Stomach smooth muscle (tissue), 2 donors: ENCODE measurements at regions not wholly inside any gene's neighbourhood (a gene's known extent, or its start where the extent isn't known, plus 50 kb on each side); places are given as distances from the start of the nearest gene placed in this dataset.

Source experiments
- H3K27ac ChIP-seq: one replicate; pipeline ENCODE4 v1.7.0; 2013; ENCODE audit warnings: mild to moderate bottlenecking, low read length, inconsistent platforms
- H3K27me3 ChIP-seq, 2 donors: one replicate each; pipeline ENCODE4 v1.7.0; 2013; ENCODE audit warnings: low read length in 2 of 2; ENCODE audit not compliant: insufficient read depth in 2 of 2, control insufficient read depth in 1 of 2
- H3K36me3 ChIP-seq, 2 donors: one replicate each; pipeline ENCODE4 v1.7.0; 2013; ENCODE audit warnings: low read length in 2 of 2; ENCODE audit not compliant: control insufficient read depth in 2 of 2, insufficient read depth in 2 of 2
- H3K4me1 ChIP-seq: one replicate; pipeline ENCODE4 v1.7.0; 2013; ENCODE audit warnings: low read length; ENCODE audit not compliant: control insufficient read depth, insufficient read depth
- H3K4me3 ChIP-seq, 2 donors: one replicate each; pipeline ENCODE4 v1.7.0; 2013; ENCODE audit warnings: low read length in 2 of 2
- H3K9ac ChIP-seq, 2 donors: one replicate each; pipeline ENCODE4 v1.7.0; 2013; ENCODE audit warnings: low read length in 2 of 2, mild to moderate bottlenecking in 1 of 2
- H3K9me3 ChIP-seq, 2 donors: one replicate each; pipeline ENCODE4 v1.7.0; 2013; ENCODE audit warnings: low read length in 2 of 2; ENCODE audit not compliant: control insufficient read depth in 2 of 2
- donor health status: healthy.
- donor health status: Pancreatic carcinoma.

DNA sequence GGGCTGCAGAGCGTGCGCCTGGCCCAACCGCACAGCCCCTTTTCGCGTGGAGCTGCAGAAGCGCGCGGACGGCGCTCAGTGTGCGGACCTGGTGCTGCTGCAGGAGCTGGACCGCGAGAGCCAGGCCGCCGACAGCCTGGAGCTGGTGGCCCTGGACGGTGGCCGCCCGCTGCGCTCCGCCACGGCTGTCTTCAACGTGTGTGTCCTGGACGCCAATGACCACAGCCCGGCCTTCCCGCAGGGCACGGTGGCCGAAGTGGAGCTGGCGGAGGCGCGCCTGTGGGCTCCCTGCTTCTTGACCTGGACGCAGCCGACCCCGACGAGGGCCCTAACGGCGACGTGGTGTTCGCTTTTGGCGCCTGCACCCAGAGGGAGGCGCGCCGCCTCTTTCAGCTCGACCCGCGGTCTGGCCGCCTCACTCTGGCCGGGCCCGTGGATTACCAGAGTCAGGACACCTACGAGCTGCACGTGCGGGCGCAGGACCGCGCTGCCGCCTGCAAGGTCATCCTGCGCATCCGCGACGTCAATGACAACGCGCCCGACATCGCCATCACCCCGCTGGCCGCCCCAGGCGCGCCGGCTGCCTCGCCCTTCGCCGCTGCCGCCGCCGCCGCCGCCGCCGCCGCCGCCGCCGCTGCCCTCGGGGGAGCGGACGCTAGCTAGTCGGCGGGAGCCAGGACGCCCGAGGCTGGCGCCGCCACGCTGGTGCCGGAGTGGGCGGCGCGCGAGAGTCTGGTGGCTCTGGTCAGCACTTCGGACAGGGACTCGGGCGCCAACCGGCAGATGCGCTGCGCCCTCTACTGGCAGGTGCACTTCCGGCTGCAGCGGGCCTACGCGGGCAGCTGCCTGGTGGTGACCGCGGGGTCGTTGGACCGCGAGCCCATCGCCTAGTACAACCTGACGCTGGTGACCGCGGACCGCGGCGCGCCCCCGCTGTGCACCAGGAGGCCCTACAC, 172.2 kb downstream of the OLFM4 start:
- H3K27me3 ChIP-seq = peaks cover 11 to 31% of the 10 kb centered on the region in 2 donors
- no peaks in the 10 kb centered on the region for H3K9me3 ChIP-seq
- H3K4me3 ChIP-seq = no peak overlapping the region
- no peak overlapping the region for H3K27ac ChIP-seq
- H3K36me3 ChIP-seq = no peaks in the 10 kb centered on the region
- no peaks in the 10 kb centered on the region for H3K4me1 ChIP-seq
- no peak overlapping the region for H3K9ac ChIP-seq

DNA sequence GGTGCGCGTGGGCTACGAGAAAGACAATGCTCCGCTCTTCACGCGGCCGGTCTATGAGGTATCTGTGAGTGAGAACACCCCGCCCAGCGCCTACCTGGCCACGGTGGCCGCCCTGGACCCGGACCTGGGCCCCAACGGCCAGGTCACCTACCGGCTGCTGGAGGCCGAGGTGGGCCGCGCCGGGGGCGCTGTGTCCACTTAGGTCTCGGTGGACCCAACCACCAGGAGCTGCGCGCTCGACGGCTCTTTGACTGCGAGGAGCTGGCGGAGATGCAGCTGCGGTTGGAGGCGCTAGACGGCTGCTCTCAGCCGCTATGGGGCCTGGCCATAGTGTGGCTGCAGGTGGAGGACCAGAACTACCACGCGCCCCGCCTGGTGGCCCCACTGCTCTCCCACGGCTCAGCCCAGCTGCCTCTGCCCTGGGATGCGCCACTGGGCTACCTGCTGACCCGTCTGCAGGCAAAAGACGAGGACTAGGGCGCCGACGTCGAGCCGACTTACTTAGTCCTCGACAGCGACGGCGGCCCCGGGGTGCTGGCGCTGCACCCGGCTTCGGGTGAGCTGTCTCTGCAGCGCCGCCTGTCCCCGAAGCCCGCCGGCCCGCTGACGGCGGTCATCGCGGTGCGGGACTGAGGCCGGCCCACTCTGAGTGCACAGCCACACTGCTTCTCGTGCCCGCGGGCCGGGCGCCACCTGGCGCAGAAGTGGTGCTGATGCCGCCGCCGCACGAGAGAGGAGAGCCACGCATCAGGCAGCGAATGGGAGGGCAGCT, 173.0 kb downstream of the OLFM4 start:
- Histone ChIP-seq H3K9me3 (no peaks in the 10 kb centered on the region), H3K9ac (no peak overlapping the region), H3K27me3 (peaks cover 11 to 31% of the 10 kb centered on the region in 2 donors), H3K27ac (no peak overlapping the region), H3K4me3 (no peak overlapping the region), H3K4me1 (no peaks in the 10 kb centered on the region), H3K36me3 (no peaks in the 10 kb centered on the region)

DNA sequence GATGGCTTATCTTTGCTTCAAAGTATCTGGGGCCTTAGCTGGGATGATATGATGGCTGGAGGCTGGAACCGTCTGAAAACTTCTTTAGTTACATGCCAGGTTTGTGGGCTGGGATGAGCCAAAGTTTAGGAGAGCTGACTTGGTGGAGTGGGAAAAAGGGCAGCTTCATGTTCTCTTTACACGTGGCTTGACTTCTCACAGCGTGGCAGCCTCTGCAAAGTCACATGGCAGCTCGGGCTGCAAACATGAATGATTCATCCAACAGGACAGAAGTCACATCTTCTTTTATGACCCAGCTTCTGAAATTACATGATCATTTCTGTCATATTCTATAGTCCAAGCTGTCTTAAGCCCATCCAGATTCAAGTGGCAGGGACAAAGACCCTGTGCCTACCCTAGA, 176.0 kb downstream of the OLFM4 start:
- Histone ChIP-seq H3K4me1 (no peaks in the 10 kb centered on the region), H3K36me3 (no peaks in the 10 kb centered on the region), H3K4me3 (no peak overlapping the region), H3K9me3 (no peaks in the 10 kb centered on the region), H3K27me3 (peaks cover 12 to 26% of the 10 kb centered on the region in 2 donors), H3K9ac (no peak overlapping the region), H3K27ac (no peak overlapping the region)

DNA sequence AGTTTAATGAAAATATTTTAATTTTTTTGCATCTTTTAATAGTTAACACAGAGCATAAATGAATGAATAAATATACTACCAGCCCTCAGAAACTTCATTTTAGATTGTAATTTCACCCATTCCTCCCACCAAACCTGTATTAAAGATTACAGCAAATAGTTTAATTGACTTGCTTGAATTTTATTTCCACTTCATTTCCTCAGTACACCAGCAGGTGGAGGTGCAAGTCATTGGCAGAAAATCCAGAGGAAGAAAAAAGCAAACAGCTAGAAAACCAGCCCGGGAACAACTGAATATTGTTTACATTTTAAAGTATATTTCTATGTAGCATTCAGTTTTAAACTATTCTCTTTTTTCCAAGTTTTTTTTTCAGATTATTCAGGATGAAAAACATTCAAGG, 177.8 kb downstream of the OLFM4 start:
- Histone ChIP-seq H3K36me3 (no peaks in the 10 kb centered on the region), H3K4me1 (no peaks in the 10 kb centered on the region), H3K9ac (no peak overlapping the region), H3K9me3 (no peaks in the 10 kb centered on the region), H3K4me3 (no peak overlapping the region), H3K27ac (no peak overlapping the region), H3K27me3 (peaks cover 7 to 10% of the 10 kb centered on the region in 2 donors)

DNA sequence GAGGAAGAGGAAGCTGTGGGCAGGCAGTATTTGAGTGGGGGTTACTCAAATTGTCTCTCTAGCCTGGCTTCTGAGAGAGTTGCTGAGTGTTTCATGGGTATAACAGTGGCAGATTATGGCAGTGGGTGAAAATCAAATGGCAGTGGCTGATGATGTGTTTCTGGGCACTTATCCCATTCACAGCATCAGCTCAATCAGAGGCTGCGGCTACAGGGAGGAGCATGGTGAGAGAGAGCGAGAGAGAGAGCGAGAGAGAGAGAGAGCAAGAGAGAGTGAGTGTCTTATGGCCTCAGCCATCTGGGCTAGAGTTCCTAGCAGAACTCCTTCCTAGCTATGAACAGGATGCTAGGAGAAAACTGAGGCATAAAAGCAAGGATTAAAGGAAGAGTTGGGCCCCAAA, 178.9 kb downstream of the OLFM4 start:
- H3K36me3 ChIP-seq = no peaks in the 10 kb centered on the region
- H3K27me3 ChIP-seq = peaks cover 0 to 3% of the 10 kb centered on the region in 2 donors
- H3K9ac ChIP-seq = no peak overlapping the region
- no peaks in the 10 kb centered on the region for H3K4me1 ChIP-seq
- H3K4me3 ChIP-seq = no peak overlapping the region
- no peak overlapping the region for H3K27ac ChIP-seq
- H3K9me3 ChIP-seq = no peaks in the 10 kb centered on the region

DNA sequence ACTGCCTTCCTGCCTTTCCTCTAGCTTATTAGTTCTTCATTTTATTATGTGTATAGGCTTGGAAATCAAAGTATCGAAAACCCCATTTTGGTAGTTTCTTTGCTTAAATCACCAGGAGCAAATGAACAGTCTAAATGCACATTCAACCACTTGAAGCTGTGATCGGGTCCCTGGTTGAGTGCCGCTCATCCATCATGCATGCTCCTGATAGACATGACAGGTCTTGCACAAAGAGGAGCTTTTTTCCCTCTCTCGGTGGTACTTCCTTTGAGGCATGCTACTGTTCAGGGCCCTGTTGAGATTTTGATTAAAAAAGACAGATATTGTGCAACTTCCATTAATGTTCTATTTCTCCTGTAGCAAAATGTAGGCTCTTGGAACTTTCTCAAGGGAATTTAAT, 185.8 kb downstream of the OLFM4 start:
- Histone ChIP-seq H3K27me3 (peaks cover 0 to 2% of the 10 kb centered on the region in 2 donors), H3K9ac (no peak overlapping the region), H3K27ac (no peak overlapping the region), H3K9me3 (no peaks in the 10 kb centered on the region), H3K4me3 (no peak overlapping the region), H3K4me1 (no peaks in the 10 kb centered on the region), H3K36me3 (no peaks in the 10 kb centered on the region)

DNA sequence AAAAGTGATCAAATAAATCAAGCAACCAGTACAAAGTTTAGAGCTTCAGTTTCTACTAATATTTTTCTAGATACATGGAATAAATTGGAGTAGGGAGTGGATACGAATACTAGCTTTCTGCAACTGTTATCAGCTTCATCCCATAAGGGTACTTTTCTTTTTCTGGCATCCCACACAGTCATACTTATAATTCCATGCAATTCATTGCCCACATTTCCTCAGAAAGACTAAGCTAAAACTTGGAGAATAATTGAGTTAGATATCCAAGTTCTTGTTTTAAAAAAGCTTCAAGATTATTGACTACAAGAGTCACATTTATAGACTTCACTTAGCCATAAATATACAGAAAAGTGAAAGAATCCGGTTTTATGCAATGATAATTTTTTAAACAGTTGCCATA, 186.9 kb downstream of the OLFM4 start:
- Histone ChIP-seq H3K9ac (no peak overlapping the region), H3K4me3 (no peak overlapping the region), H3K9me3 (no peaks in the 10 kb centered on the region), H3K27me3 (peaks cover 0 to 2% of the 10 kb centered on the region in 2 donors), H3K27ac (no peak overlapping the region), H3K36me3 (no peaks in the 10 kb centered on the region), H3K4me1 (no peaks in the 10 kb centered on the region)

DNA sequence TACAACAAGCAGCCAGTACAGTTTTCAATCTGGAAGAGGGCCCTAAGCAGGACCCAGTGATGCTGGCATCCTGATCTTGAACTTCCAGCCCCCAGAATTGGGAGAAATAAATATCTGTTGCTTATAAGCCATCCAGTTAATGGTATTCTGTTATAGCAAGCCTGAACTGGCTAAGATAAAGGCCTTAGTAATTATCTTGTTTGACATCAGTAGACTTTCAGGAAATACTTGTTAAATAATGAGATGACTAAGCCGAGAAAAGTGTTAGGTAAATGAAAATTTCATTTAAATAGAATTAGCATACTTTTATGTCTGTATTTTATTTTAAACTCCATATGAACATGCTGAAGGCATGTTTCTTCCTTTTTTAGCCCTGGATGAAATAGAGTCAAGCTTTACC, 188.2 kb downstream of the OLFM4 start:
- no peaks in the 10 kb centered on the region for H3K9me3 ChIP-seq
- peaks cover 0 to 2% of the 10 kb centered on the region in 2 donors for H3K27me3 ChIP-seq
- no peak overlapping the region for H3K9ac ChIP-seq
- no peaks in the 10 kb centered on the region for H3K36me3 ChIP-seq
- H3K4me1 ChIP-seq = no peaks in the 10 kb centered on the region
- H3K4me3 ChIP-seq = no peak overlapping the region
- H3K27ac ChIP-seq = no peak overlapping the region

DNA sequence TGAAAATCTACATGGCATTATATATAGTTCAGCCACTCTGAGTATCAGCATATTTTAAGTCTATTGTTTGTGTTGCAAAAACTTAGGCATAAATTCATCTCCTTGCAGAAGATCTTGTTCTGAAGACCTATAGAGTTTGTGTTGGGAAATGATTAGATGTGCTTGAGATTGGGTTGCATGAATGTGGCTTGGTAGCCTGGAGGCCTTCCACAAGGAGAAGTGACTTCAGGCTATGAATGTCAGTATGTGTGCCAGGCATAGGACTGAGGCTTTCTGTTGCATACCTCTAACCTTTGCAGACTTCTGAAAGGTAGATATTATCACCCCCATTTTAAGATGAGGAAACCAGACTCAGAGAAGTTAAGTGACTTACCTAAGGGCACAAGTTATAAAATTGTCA, 188.6 kb downstream of the OLFM4 start:
- Histone ChIP-seq H3K4me3 (no peak overlapping the region), H3K36me3 (no peaks in the 10 kb centered on the region), H3K4me1 (no peaks in the 10 kb centered on the region), H3K27me3 (peaks cover 0 to 2% of the 10 kb centered on the region in 2 donors), H3K9me3 (no peaks in the 10 kb centered on the region), H3K9ac (no peak overlapping the region), H3K27ac (no peak overlapping the region)

DNA sequence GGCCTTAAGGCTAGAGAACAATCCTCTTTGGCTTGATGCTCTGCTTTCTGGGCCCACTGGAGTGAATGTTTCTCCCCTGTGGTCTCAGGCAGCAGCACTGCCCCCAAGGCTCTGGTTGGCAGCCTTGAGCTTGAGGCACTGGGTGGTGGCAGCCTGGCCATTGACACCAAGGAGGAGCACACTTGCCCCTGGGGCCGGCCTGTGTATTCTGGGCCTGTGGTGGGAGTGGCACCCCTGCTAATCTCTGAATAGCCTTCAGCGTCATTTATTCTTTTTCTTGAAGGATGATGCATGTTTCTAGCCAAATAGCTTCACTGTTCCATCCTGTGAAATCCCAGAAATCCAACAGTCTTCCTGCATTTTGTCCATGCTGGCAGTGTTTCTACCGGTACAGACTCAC, 191.4 kb downstream of the OLFM4 start:
- Histone ChIP-seq H3K27me3 (no peaks in the 10 kb centered on the region), H3K9ac (no peak overlapping the region), H3K4me1 (no peaks in the 10 kb centered on the region), H3K4me3 (no peak overlapping the region), H3K9me3 (peaks cover 0 to 4% of the 10 kb centered on the region in 2 donors), H3K36me3 (no peaks in the 10 kb centered on the region), H3K27ac (no peak overlapping the region)
